HG02759 (cell line): ENCODE measurements at regions not wholly inside any gene's neighbourhood (a gene's known extent, or its start where the extent isn't known, plus 50 kb on each side); places are given as distances from the start of the nearest gene placed in this dataset.
A peak's percentile ranks its signal among the peaks of the same experiment; 100 is the strongest.

Source experiments
- ATAC-seq: cut with Tn5 transposase; IDR thresholded peaks from one replicate; pipeline ENCODE4 v1.9.1; 2021; ENCODE audit warnings: mild to moderate bottlenecking, moderate library complexity; ENCODE audit not compliant: unreplicated experiment

- ATAC-seq = no peak
Measured at GRCh38 chr4:145251391-145251790, 71.0 kb upstream of the OTUD4 start.

- ATAC-seq = no peak
Measured at GRCh38 chr4:145248971-145249370, 68.6 kb upstream of the OTUD4 start.

GRCh38 chr4:145248502-145248901, 68.1 kb upstream of the OTUD4 start:
- no peak for ATAC-seq

- ATAC-seq = peak; percentile 99
Measured at GRCh38 chr4:145234091-145234706, 53.8 kb upstream of the OTUD4 start.

GRCh38 chr4:145231906-145232700, 51.7 kb upstream of the OTUD4 start:
- ATAC-seq = no peak

- ATAC-seq = no peak
Measured at GRCh38 chr4:145230726-145231125, 50.3 kb upstream of the OTUD4 start.
